HCT116 (cell line): ENCODE measurements at regions not wholly inside any gene's neighbourhood (a gene's known extent, or its start where the extent isn't known, plus 50 kb on each side); places are given as distances from the start of the nearest gene placed in this dataset.

Experiments used
- ATAC-seq: fragments of 200-7000 bp; cut with Tn5 transposase; 2 replicates; pipeline ENCODE4 v1.9.1; 2020; ENCODE audit warnings: mild to moderate bottlenecking, moderate library complexity
- BruUV-seq: library from RNA; stranded (reverse); fragments of 400-500 nt; replicated peaks from 2 replicates; lab custom pipeline; 2021; lab: Mats Ljungman, UMichigan
- CTCF ChIA-PET: fragments of 300-600 bp; sonication (Branson Sonifier 250); formaldehyde crosslinking; loops from one replicate; lab custom pipeline; 2021; ENCODE audit warnings: antibody characterized with exemption; lab: Charles Lee
- POLR2A ChIA-PET: fragments of 300-600, 350-600 bp; sonication (Branson Sonifier 250); formaldehyde crosslinking; loops from one replicate; lab custom pipeline; 2021; ENCODE audit warnings: antibody characterized with exemption; lab: Charles Lee
- RAD21 ChIA-PET, 2 experiments: fragments of 300-600 bp; sonication (Branson Sonifier 250); formaldehyde crosslinking; loops; one replicate each; lab custom pipeline; 2023; ENCODE audit warnings: low total read pairs in 2 of 2; ENCODE audit not compliant: uncharacterized antibody in 2 of 2, unreplicated experiment in 2 of 2, low non-redundant PET in 1 of 2; lab: Charles Lee
- DNase-seq: peaks from one replicate; pipeline ENCODE4 v3.0.0-alpha.2; 2010; ENCODE audit warnings: low read depth, low spot score
- H2AFZ ChIP-seq: fragments of 200-600 bp; shearing (Covaris generic), sonication (generic); 2 replicates; pipeline ENCODE4 v1.6.1; 2017; ENCODE audit warnings: low read depth, mixed run types, mixed read lengths, antibody characterized with exemption, low read length; ENCODE audit not compliant: poor library complexity, severe bottlenecking
- H3K27ac ChIP-seq: 2 replicates; pipeline ENCODE4 v1.5.1; 2012; ENCODE audit warnings: low read depth, low read length
- H3K27me3 ChIP-seq: fragments of 200-600 bp; sonication (generic); 2 replicates; pipeline ENCODE4 v1.6.1; 2016; ENCODE audit warnings: mixed run types, low read length, mixed read lengths; ENCODE audit not compliant: insufficient read depth
- H3K36me3 ChIP-seq, 2 experiments: fragments of 200-500 bp in 1 of 2; fragments of 200-600 bp in 1 of 2; sonication (Bioruptor generic) in 1 of 2; sonication (generic) in 1 of 2; 2 replicates each; pipeline versions ENCODE4 v1.5.1 to v1.6.1; 2014 to 2016; ENCODE audit warnings: low read length in 2 of 2, inconsistent platforms in 1 of 2, mixed read lengths in 1 of 2, mixed run types in 1 of 2; ENCODE audit not compliant: insufficient read depth in 2 of 2, control insufficient read depth in 1 of 2
- H3K4me1 ChIP-seq, 2 experiments: fragments of 200-600 bp in 1 of 2; sonication (generic) in 1 of 2; 2 replicates each; pipeline versions ENCODE4 v1.5.1 to v1.6.1; 2012 to 2017; ENCODE audit warnings: low read length in 2 of 2, inconsistent platforms in 1 of 2, mild to moderate bottlenecking in 1 of 2, mixed read lengths in 1 of 2, mixed run types in 1 of 2, moderate library complexity in 1 of 2; ENCODE audit not compliant: insufficient read depth in 2 of 2, control insufficient read depth in 1 of 2
- H3K4me2 ChIP-seq: fragments of 200-600 bp; sonication (generic); 2 replicates; pipeline ENCODE4 v1.6.1; 2017; ENCODE audit warnings: mixed run types, low read length, mixed read lengths
- H3K4me3 ChIP-seq, 2 experiments: fragments of 200-600 bp in 1 of 2; sonication (generic) in 1 of 2; replicated peaks in 1 of 2; 2 replicates each; pipeline ENCODE4 v1.5.1; 2011 to 2016; ENCODE audit warnings: low read length in 2 of 2, control low read depth in 1 of 2, low read depth in 1 of 2, mild to moderate bottlenecking in 1 of 2, mixed read lengths in 1 of 2, mixed run types in 1 of 2
- H3K79me2 ChIP-seq: fragments of 200-600 bp; sonication (generic); 2 replicates; pipeline ENCODE4 v1.6.1; 2017; ENCODE audit warnings: mild to moderate bottlenecking, mixed run types, low read length, moderate library complexity, mixed read lengths; ENCODE audit not compliant: insufficient read depth
- H3K9ac ChIP-seq: fragments of 200-600 bp; sonication (generic); 2 replicates; pipeline ENCODE4 v1.6.1; 2016; ENCODE audit warnings: low read length, mixed read lengths
- H3K9me2 ChIP-seq: fragments of 200-600 bp; sonication (generic), shearing (Covaris generic); 2 replicates; pipeline ENCODE4 v1.6.1; 2017; ENCODE audit warnings: mixed run types, mild to moderate bottlenecking, moderate library complexity; ENCODE audit not compliant: insufficient read depth
- H3K9me3 ChIP-seq, 2 experiments: fragments of 200-500 bp in 1 of 2; fragments of 200-600 bp in 1 of 2; sonication (Bioruptor generic) in 1 of 2; sonication (generic) in 1 of 2; 2 replicates each; pipeline ENCODE4 v1.6.1; 2014 to 2017; ENCODE audit warnings: low read length in 2 of 2, mixed read lengths in 2 of 2, inconsistent platforms in 1 of 2, low read depth in 1 of 2, mild to moderate bottlenecking in 1 of 2, mixed run types in 1 of 2, moderate library complexity in 1 of 2; ENCODE audit not compliant: control insufficient read depth in 1 of 2, insufficient read depth in 1 of 2
- H4K20me1 ChIP-seq: fragments of 200-600 bp; sonication (generic), shearing (Covaris generic); 2 replicates; pipeline ENCODE4 v1.6.1; 2017; ENCODE audit warnings: mixed run types, mild to moderate bottlenecking, moderate library complexity; ENCODE audit not compliant: insufficient read depth
- CEBPB ChIP-seq: IDR thresholded peaks from 2 replicates; pipeline ENCODE4 v1.6.1; 2012; ENCODE audit warnings: low read depth
- EGR1 ChIP-seq: IDR thresholded peaks from 2 replicates; pipeline ENCODE4 v1.6.1; 2012; ENCODE audit warnings: low read depth
- ELF1 ChIP-seq: IDR thresholded peaks from 2 replicates; pipeline ENCODE4 v1.6.1; 2012; ENCODE audit warnings: low read depth, borderline replicate concordance
- EZH2 ChIP-seq: fragments of 200-600 bp; sonication (generic); IDR thresholded peaks from 2 replicates; pipeline ENCODE4 v1.6.1; 2017; ENCODE audit warnings: antibody characterized with exemption, mixed run types
- EZH2phosphoT487 ChIP-seq: fragments of 200-600 bp; IDR thresholded peaks from 2 replicates; pipeline ENCODE4 v1.6.1; 2018; ENCODE audit warnings: antibody characterized with exemption, borderline replicate concordance
- POLR2A ChIP-seq: IDR thresholded peaks from 2 replicates; pipeline ENCODE4 v1.7.0; 2011; ENCODE audit warnings: borderline replicate concordance; ENCODE audit not compliant: insufficient read depth, insufficient read length; ENCODE audit errors: extremely low read depth
- POLR2AphosphoS5 ChIP-seq: IDR thresholded peaks from 2 replicates; pipeline ENCODE4 v1.6.1; 2011; ENCODE audit warnings: mild to moderate bottlenecking, low read depth, low read length, moderate library complexity
- RAD21 ChIP-seq: IDR thresholded peaks from 2 replicates; pipeline ENCODE4 v1.6.1; 2012; ENCODE audit warnings: low read depth, mild to moderate bottlenecking
- SIN3A ChIP-seq: IDR thresholded peaks from 2 replicates; pipeline ENCODE4 v1.6.1; 2012; ENCODE audit warnings: low read depth
- SP1 ChIP-seq: IDR thresholded peaks from 2 replicates; pipeline ENCODE4 v1.6.1; 2012; ENCODE audit warnings: low read depth
- TCF7L2 ChIP-seq: IDR thresholded peaks from 2 replicates; pipeline ENCODE4 v1.7.0; 2011; ENCODE audit warnings: borderline replicate concordance, inconsistent platforms; ENCODE audit not compliant: insufficient read depth, insufficient read length; ENCODE audit errors: extremely low read depth
- YY1 ChIP-seq: IDR thresholded peaks from 2 replicates; pipeline ENCODE4 v1.6.1; 2011; ENCODE audit warnings: low read length, low read depth, moderate library complexity, mild to moderate bottlenecking; ENCODE audit not compliant: insufficient replicate concordance; ENCODE audit errors: extremely low read depth
- ZFX ChIP-seq: fragments of 450-650 bp; IDR thresholded peaks from 2 replicates; pipeline ENCODE4 v1.6.1; 2017
- intact Hi-C: fragments of 100-400 bp; cut with micrococcal nuclease; formaldehyde crosslinking; loops from 2 replicates; pipeline ENCODE4 v1.10.0; 2022
- TF ChIP-seq, protein P1 (sequence below), 3 experiments: fragments of 200-600 bp in 1 of 3; sonication (generic) in 1 of 3; IDR thresholded peaks in 2 of 3; conservative IDR thresholded peaks in 1 of 3; 2 replicates each; pipeline ENCODE4 v1.5.1; 2012 to 2017; ENCODE audit warnings: low read depth in 2 of 3, low read length in 2 of 3, antibody characterized with exemption in 1 of 3, borderline replicate concordance in 1 of 3, control low read depth in 1 of 3, mild to moderate bottlenecking in 1 of 3, mixed read lengths in 1 of 3, mixed run types in 1 of 3, moderate library complexity in 1 of 3; ENCODE audit not compliant: insufficient read depth in 1 of 3
- TF ChIP-seq, protein P2 (sequence below): IDR thresholded peaks from 2 replicates; pipeline ENCODE4 v1.6.1; 2012; ENCODE audit warnings: low read depth
- TF ChIP-seq, protein P3 (sequence below): IDR thresholded peaks from 2 replicates; pipeline ENCODE4 v1.6.1; 2011; ENCODE audit warnings: mild to moderate bottlenecking, low read length, moderate library complexity; ENCODE audit not compliant: insufficient replicate concordance; ENCODE audit errors: extremely low read depth
- TF ChIP-seq, protein P4 (sequence below): IDR thresholded peaks from 2 replicates; pipeline ENCODE4 v1.6.1; 2012

DNA sequence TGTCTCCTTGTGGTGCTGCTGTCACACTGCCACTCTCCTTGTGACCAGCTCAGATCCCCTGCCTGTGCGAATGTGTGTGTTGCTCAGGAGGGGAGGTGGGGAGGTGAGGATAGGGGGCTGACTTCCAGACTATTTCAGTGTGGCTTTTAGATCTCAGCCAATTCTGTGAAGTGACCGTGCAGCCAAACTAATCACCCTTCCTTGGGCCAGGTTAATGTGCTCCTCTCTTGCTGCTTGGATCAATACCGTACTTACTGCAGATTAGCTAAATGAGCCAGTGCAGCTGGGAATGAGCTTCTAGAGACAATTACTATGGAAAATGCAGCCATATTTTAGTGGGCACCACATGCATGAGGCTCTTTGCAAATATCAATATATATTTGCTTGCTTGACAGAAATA lies 206.0 kb downstream of the MELK start (continued):
- TF ChIP-seq, protein P1, sequence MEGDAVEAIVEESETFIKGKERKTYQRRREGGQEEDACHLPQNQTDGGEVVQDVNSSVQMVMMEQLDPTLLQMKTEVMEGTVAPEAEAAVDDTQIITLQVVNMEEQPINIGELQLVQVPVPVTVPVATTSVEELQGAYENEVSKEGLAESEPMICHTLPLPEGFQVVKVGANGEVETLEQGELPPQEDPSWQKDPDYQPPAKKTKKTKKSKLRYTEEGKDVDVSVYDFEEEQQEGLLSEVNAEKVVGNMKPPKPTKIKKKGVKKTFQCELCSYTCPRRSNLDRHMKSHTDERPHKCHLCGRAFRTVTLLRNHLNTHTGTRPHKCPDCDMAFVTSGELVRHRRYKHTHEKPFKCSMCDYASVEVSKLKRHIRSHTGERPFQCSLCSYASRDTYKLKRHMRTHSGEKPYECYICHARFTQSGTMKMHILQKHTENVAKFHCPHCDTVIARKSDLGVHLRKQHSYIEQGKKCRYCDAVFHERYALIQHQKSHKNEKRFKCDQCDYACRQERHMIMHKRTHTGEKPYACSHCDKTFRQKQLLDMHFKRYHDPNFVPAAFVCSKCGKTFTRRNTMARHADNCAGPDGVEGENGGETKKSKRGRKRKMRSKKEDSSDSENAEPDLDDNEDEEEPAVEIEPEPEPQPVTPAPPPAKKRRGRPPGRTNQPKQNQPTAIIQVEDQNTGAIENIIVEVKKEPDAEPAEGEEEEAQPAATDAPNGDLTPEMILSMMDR (IDR thresholded peaks at IDR 0.05 in 2 of 3, conservative IDR thresholded peaks at IDR 0.05 in 1 of 3; ENCODE audit: borderline replicate concordance in 1 of 3, insufficient read depth in 1 of 3, low read depth in 2 of 3, low read length in 2 of 3): no peak
- TF ChIP-seq SP1: no peak
- TF ChIP-seq SIN3A: no peak
- TF ChIP-seq TCF7L2: no peak
- TF ChIP-seq EGR1: no peak
- no peak for TF ChIP-seq ELF1
- TF ChIP-seq POLR2A: no peak

DNA sequence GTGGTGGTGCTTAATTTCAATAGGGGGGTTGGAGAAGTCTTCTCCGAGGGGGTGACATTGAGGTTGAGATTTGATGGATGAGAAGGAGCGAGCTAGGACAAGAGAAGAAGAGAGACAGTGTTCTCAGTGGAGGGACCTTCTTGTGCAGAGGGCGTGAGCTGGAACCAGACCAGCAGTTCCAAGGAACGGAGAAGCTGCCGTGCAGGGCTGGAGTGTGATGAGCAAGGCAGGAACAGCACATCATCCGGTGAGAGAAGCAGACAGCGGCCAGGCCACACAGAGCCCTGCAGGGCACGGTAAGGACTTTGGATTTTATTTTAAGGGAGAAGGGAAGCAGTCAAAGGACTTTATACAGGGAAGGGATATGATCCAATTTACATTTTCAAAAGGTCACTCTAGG lies 206.9 kb downstream of the MELK start:
- H3K27me3 ChIP-seq: no peaks in the 10 kb centered on the region
- POLR2A ChIA-PET: no interaction called here
- no peaks in the 10 kb centered on the region for H3K9me2 ChIP-seq
- ATAC-seq (no peak), DNase-seq (no peak)
- CTCF ChIA-PET: no interaction called here
- H3K36me3 ChIP-seq: no peaks in the 10 kb centered on the region
- no peaks in the 10 kb centered on the region for H4K20me1 ChIP-seq
- no peak overlapping the region for H2AFZ ChIP-seq
- no peak overlapping the region for H3K4me3 ChIP-seq
- TF ChIP-seq EZH2phosphoT487: no peak
- no peak for TF ChIP-seq EZH2
- TF ChIP-seq POLR2AphosphoS5: no peak
- no peak for TF ChIP-seq ELF1
- TF ChIP-seq, protein P2, sequence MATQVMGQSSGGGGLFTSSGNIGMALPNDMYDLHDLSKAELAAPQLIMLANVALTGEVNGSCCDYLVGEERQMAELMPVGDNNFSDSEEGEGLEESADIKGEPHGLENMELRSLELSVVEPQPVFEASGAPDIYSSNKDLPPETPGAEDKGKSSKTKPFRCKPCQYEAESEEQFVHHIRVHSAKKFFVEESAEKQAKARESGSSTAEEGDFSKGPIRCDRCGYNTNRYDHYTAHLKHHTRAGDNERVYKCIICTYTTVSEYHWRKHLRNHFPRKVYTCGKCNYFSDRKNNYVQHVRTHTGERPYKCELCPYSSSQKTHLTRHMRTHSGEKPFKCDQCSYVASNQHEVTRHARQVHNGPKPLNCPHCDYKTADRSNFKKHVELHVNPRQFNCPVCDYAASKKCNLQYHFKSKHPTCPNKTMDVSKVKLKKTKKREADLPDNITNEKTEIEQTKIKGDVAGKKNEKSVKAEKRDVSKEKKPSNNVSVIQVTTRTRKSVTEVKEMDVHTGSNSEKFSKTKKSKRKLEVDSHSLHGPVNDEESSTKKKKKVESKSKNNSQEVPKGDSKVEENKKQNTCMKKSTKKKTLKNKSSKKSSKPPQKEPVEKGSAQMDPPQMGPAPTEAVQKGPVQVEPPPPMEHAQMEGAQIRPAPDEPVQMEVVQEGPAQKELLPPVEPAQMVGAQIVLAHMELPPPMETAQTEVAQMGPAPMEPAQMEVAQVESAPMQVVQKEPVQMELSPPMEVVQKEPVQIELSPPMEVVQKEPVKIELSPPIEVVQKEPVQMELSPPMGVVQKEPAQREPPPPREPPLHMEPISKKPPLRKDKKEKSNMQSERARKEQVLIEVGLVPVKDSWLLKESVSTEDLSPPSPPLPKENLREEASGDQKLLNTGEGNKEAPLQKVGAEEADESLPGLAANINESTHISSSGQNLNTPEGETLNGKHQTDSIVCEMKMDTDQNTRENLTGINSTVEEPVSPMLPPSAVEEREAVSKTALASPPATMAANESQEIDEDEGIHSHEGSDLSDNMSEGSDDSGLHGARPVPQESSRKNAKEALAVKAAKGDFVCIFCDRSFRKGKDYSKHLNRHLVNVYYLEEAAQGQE: no peak
- TF ChIP-seq RAD21: no peak
- TF ChIP-seq, protein P3, sequence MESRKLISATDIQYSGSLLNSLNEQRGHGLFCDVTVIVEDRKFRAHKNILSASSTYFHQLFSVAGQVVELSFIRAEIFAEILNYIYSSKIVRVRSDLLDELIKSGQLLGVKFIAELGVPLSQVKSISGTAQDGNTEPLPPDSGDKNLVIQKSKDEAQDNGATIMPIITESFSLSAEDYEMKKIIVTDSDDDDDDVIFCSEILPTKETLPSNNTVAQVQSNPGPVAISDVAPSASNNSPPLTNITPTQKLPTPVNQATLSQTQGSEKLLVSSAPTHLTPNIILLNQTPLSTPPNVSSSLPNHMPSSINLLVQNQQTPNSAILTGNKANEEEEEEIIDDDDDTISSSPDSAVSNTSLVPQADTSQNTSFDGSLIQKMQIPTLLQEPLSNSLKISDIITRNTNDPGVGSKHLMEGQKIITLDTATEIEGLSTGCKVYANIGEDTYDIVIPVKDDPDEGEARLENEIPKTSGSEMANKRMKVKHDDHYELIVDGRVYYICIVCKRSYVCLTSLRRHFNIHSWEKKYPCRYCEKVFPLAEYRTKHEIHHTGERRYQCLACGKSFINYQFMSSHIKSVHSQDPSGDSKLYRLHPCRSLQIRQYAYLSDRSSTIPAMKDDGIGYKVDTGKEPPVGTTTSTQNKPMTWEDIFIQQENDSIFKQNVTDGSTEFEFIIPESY: no peak
- no peak for TF ChIP-seq POLR2A
- no peak for TF ChIP-seq YY1
- TF ChIP-seq SIN3A: no peak
- TF ChIP-seq, protein P4, sequence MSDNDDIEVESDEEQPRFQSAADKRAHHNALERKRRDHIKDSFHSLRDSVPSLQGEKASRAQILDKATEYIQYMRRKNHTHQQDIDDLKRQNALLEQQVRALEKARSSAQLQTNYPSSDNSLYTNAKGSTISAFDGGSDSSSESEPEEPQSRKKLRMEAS: no peak
- TF ChIP-seq ZFX: no peak
- TF ChIP-seq CEBPB: no peak
- RAD21 ChIA-PET: no interaction called here
- H3K4me1 ChIP-seq: peaks cover 7 to 14% of the 10 kb centered on the region in 2 experiments; a peak in 3 of 4 replicates
- H3K79me2 ChIP-seq: no peaks in the 10 kb centered on the region
- H3K4me2 ChIP-seq: no peak overlapping the region
- BruUV-seq: no TSS peak
- intact Hi-C loops: no loop called here
- H3K27ac ChIP-seq: no peak overlapping the region
- H3K9me3 ChIP-seq: no peaks in the 10 kb centered on the region
- H3K9ac ChIP-seq: no peak overlapping the region
